NCI-H2029 (cell line): ENCODE measurements at regions not wholly inside any gene's neighbourhood (a gene's known extent, or its start where the extent isn't known, plus 50 kb on each side); places are given as distances from the start of the nearest gene placed in this dataset.

Experiments
- DNase-seq: peaks from one replicate; lab custom pipeline; 2025; lab: John Stamatoyannopoulos, UW

DNA sequence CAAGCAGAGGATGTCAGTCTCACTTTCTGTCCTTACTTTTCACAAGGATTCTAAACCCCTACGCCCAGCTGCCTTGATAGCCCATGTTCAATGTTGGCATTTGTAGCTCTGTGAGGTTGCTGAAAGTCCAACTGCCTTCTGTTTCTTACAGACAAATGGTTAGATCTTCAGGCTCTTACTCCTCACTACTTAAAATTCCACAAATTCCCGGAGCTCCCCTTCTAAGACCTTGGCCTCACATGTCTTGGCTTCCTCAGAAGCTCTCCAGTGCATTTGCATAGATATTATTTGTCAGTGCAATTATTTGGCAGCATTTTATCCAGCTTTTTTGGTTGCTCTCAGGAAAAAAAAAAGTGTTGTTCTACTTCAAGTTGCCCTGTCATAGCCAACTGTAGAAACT, 453.7 kb upstream of the CELF4 start:
- no peak for DNase-seq

DNA sequence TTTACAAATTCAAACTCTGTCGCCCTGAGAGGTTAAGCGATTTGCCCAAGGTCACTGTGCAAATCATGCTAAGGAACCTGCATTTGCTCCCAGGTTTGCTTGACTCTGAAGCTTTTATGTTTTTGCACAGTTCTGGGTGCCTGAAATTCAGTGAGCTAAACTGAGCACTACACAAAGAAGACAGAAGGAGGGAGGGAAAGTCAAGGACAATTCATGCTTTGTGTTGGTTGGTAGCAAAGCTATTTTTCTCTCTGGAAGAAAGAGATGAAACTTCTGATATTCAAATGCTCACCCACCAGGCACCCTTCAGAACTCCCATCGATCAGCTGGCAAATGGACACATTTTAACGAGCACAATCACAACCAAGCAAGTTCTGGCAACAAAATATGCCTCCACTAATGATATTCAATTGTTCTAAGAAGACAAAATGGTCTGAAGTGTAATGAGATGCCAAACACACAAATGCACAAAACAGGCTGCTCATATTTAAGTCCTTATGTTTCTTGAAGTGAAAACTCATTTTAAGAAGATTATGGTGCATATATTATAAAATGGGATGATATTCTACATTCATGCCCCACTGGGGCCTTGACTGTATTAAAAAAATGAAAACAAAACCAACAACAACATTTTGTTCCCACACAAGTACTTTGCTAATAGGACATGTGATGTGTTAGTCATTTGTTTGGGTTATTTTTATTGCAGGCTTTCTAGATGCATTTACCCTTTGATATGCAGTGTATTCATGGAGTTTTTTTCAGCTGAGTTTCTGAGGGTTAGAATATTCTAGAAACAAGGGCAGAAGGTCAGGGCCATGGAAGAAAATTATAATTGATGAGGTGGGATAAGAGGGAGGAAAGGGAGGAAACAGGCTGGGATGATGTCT, 445.6 kb upstream of the CELF4 start:
- DNase-seq: no peak

DNA sequence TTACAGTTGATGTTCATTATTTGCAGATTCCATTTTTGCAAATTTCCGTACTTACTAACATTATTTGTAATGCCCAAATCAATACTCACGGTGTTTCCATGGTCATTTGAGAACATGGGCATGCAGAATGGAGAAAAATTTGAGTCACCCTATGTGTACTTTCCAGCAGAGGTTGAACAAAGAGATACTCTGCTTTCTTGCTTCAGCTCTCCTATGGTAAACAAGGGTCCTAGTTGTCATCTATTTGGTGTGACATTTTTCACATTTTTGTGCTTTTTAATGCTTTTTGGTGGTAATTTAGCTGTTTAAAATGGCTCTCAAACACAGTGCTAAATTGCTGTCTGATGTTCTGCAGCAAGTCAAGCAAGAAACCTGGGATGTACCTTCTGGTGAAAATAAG, 444.4 kb upstream of the CELF4 start:
- no peak for DNase-seq

DNA sequence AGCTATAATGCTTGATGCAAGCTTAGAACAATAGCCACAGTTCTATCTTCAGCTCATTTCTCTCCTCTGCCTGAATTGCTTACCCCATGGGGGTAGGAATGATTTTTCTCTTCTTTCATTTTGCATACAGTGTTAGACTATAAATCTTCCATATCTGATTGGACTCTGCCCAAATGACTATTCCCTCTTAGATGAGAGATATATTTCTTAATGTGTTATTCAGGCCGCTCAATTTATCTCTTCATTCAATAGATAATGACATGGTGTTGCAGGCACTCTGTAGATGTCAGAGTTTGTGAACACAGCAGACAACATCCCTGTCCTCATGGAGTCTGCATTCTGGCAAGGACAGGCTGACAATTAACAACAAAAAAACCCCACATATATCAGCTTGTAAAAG, 443.7 kb upstream of the CELF4 start:
- DNase-seq: no peak

DNA sequence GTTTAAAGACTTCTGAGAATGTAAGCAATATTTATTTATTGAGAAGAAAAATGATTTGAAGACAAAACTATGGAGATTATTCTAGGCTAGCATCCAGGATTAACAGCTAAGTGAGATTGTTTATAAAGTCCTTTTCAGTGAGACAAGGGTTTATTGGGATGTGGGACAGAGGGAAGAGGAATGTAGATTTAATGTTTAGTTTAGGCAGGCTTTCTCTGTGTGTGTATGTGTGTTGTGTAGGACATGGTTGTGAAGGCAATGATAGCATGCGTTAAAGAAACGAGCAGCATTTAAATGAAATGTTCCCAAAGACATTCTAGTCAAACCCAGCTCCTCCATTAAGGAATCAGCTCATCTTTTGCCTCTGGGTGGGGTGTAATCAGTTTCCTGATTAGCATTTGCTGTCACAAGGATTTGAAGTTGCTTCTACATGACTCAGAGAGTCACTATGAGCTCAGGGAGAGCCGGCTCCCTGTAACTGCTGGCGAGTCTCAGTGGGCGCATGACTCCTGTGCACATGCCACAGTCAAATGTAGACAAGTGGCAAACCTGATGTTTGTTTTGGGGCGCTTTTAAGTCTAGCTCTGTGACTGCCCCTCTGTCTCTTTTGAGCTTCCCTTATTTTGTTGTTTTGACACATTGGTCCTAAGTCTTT, 442.2 kb upstream of the CELF4 start:
- DNase-seq: no peak

GRCh38 chr18:38007026-38007425, 441.4 kb upstream of the CELF4 start:
- no peak for DNase-seq

DNA sequence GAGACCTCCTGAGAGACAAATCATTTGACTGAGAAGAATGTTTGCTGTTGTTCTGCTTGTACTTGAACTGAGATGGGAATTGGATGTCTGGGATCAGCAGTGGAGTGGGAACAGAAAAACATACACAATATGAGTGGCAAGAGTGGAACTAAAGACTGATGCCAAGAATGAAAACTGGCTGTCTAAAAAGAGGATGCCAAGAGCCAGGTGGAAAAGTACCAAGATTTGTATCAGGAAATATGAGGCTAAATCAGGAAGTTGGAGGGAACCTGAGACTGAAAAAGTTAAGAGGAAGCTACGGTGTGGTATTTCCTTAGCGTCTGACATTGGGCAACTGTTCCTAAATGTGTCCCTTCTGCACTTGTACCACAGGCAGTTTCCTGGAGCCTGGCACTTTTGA, 440.9 kb upstream of the CELF4 start:
- no peak for DNase-seq

DNA sequence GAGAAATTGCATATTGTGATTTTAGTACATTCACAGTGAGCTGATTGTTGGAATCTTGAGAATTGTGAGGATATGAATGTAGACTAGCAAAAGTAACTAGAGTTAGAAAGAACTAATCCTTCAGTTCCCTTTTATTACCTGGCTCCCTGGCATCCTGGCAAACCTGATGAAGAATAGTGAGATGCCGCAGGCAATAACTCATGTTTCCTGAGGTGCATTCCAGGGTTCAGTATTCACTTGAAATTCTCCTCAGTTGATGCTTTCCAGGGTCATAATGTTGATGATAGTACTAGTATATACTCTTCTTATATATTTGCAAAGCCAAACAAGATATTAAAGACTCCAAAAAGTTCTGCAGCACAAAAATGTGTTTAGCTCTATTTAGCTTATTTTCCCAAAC, 432.1 kb upstream of the CELF4 start:
- no peak for DNase-seq

GRCh38 chr18:37987901-37988300, 422.3 kb upstream of the CELF4 start:
- DNase-seq: peak; percentile 89

DNA sequence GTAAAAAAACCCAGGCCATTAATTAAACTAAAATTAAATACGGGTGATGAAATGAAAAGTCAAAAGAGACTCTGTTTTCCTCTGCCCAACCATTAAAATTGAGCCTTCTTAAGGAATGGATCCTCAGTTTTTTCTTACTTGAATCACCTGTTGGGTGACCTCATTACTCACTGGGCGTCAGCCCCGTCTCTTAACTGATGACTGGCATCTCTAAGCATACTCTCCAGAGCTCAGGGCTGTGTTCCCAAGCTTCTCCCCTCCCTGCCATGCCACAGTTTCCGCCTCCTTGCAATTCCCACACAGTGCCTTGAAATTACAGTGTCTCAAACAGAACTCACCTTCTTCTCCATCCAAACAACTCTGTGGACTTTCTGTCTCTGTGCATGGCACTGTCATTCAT, 421.1 kb upstream of the CELF4 start:
- DNase-seq: no peak

DNA sequence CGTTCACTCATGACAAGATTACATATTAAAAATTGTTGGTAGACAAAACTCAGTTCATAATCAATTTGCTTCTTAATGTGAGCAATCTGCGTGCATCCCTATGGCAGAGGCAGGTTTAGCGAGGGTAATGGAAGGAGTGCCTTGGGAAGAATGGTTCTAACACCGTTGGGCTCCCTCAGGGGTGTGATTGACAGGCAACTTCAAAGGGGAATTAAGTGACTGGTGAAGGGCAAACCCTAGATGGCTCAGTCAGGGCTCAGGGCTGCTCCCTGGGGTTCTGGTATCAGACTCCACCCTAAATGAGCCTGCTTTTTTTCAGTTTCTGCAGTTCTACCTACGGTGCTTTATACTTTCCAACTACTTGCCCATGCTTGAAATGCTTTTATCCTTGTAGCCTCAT, 419.5 kb upstream of the CELF4 start:
- no peak for DNase-seq

DNA sequence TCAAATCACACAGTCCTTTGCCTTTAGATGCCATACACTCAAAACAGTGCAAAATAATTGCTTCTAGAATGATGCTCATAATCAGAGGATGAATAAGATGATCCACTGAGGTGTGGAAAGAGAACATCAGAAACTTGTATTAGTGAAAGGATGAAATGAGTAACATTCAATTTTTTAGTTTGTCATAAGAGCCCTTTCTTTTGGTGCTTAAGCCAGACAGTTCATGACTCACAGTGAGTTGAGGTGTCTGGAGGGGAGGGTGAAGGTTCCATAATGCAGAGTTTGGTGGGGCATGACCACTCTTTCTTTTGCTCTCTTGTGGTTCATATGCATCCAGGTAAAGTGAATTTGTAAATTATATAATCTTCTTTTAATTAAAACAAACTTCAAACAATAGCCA, 415.0 kb upstream of the CELF4 start:
- no peak for DNase-seq

DNA sequence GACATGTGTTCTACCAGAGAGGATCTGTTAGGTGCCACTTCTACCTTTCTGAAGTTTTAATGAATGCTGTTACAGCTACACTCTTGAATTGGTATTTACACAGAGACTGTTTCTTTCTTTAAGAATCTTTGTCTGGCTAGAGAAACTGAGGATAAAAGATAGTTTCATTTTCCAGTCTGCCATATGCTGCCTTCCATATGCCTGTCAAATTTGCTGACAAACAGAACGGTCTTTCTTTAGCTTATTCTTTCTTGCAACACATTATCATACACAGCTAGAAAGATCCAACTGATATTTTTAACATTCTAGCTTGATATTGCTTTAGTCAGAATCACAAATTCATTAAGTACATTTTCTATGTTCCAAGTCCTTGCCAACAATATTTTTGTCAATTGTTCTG, 409.8 kb upstream of the CELF4 start:
- no peak for DNase-seq

- no peak for DNase-seq
Measured at GRCh38 chr18:37967261-37967660, 401.7 kb upstream of the CELF4 start.

DNA sequence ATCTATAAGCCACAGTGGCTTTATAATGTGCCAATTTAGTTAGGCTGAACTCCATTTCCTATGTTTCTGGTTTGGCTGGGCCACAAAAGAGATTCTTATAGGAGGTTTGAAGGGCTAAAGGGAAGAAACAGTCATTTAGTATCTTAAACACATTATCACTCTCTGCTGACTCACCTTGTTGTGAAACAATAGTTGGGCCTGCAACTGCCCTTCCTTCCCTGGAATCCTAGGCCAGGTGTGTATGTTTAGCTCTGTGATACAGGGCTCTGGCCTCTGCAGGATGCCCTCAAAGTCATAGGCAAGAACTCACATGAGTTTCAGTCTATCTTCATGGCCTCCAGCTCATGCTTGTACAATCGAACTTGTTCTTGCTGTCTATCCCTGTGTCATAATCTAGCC, 400.0 kb upstream of the CELF4 start:
- no peak for DNase-seq

GRCh38 chr18:37964885-37965571, 399.4 kb upstream of the CELF4 start:
- DNase-seq: no peak

GRCh38 chr18:37963837-37964236, 398.2 kb upstream of the CELF4 start:
- no peak for DNase-seq

DNA sequence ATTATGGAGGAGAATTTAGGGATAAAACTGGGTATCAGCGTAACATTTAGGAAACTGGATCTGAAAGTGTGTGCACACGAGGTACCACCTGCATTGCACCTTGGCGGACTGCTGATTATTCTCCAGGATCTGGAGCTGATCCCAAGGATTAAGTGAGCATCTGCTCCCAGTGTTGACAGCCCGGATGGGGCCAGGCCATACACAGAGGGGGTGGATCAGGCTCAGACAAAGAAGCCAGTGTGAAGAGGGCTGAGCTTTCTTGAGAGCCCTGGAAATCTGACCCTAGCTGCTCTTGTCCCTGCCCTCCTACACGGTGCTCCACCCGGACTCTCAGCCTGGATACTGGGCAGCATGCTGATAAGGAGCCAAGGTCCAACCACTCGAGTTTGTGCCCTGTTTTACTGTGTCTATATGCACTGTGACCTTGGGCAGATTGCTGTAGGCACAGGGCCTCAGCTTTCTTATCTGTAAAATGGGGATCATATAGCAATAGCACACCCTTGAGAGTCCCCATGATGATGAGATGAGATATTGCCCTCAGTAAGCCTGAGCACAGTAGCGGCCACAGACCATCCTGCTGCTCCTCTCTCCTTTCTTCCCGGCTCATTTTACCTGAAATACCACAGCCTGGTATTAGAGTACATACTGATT, 396.8 kb upstream of the CELF4 start:
- no peak for DNase-seq

- DNase-seq: no peak
Measured at GRCh38 chr18:37958499-37958898, 392.9 kb upstream of the CELF4 start.

DNA sequence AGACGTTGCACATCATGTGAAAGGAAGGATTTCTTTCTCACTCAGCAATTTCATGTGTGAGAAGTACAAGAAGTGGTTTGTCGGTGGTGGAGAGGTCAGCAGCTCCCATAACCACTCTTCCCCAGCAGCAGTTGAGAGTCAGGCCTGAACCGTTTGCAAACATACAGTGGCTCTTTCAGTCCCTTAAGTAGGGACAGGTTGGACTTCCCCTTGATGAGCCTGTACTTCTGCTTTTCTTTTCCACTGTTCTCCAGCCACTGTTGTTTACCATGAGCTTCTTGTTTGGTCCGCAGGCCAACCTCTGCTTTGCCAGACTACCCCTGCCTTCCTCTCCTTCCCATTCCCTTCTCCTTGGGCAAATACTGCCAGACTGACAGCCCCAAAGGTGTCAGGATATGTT, 391.3 kb upstream of the CELF4 start:
- DNase-seq: no peak

GRCh38 chr18:37956020-37956419, 390.4 kb upstream of the CELF4 start:
- DNase-seq: no peak

DNA sequence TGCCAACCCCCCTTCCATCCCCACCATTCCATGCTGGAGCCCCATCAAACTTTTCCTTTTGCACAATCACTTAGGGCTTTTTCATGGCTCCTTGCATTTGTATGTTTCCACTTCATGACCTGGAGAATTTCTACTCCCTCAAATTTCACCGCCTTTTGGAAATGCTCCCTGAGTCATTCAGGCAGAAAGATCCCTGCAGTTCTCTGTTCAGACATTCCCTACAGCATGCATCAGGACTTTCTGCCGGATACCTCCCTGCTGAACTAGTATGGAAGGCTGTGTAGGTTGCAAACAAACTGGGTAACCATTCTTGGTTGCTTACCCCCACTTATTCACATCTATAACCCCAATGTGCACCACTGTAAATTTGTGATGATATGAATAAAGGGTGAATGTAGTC, 389.6 kb upstream of the CELF4 start:
- DNase-seq: no peak

DNA sequence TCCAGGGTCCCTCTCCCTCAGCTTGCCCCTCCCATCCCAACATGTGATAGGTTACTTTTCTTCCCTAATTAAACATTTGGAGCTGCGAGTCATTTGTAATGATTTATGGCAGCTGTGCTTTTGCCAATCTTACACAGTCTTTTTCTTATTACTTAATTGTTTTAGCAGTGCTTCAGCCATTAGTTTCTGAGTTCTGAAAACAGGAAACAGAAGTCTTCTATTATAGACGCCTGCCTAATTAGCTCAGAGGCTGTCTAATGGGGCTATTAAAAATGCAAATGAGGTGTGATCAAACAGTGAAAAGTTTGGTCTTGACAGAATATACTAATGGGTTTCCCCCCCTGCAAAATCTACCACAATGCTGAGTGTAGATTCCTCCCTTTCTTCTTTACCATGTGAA, 388.3 kb upstream of the CELF4 start:
- DNase-seq: no peak
